Glutamatergic neuron (in vitro differentiated cells): ENCODE measurements at regions not wholly inside any gene's neighbourhood (a gene's known extent, or its start where the extent isn't known, plus 50 kb on each side); places are given as distances from the start of the nearest gene placed in this dataset.

ENCODE experiments used
- DNase-seq: peaks from one replicate; pipeline ENCODE4 v3.0.0; 2022
- H3K27ac Mint-ChIP-seq: one replicate; pipeline ENCODE4 v1.8.0; 2020; ENCODE audit warnings: mild to moderate bottlenecking, mixed read lengths, inconsistent platforms; ENCODE audit not compliant: unreplicated experiment
- H3K27me3 Mint-ChIP-seq: one replicate; pipeline ENCODE4 v1.8.0; 2020; ENCODE audit warnings: mild to moderate bottlenecking, moderate library complexity, mixed read lengths, inconsistent platforms; ENCODE audit not compliant: unreplicated experiment
- H3K36me3 Mint-ChIP-seq: one replicate; pipeline ENCODE4 v1.8.0; 2020; ENCODE audit warnings: mild to moderate bottlenecking, mixed read lengths, inconsistent platforms; ENCODE audit not compliant: unreplicated experiment
- H3K4me1 Mint-ChIP-seq: one replicate; pipeline ENCODE4 v1.8.0; 2020; ENCODE audit warnings: mild to moderate bottlenecking, low read depth, mixed read lengths, inconsistent platforms; ENCODE audit not compliant: unreplicated experiment
- H3K4me3 Mint-ChIP-seq: one replicate; pipeline ENCODE4 v1.8.0; 2020; ENCODE audit warnings: mild to moderate bottlenecking, mixed read lengths, inconsistent platforms; ENCODE audit not compliant: unreplicated experiment
- H3K9me3 Mint-ChIP-seq: one replicate; pipeline ENCODE4 v1.8.0; 2020; ENCODE audit warnings: mild to moderate bottlenecking, moderate library complexity, mixed read lengths, inconsistent platforms; ENCODE audit not compliant: unreplicated experiment
- TF ChIP-seq, protein P1 (sequence below): fragments of 200-600 bp; sonication (generic); IDR thresholded peaks from one replicate; pipeline ENCODE4 v1.5.0; 2021; ENCODE audit not compliant: partially characterized antibody, unreplicated experiment

DNA sequence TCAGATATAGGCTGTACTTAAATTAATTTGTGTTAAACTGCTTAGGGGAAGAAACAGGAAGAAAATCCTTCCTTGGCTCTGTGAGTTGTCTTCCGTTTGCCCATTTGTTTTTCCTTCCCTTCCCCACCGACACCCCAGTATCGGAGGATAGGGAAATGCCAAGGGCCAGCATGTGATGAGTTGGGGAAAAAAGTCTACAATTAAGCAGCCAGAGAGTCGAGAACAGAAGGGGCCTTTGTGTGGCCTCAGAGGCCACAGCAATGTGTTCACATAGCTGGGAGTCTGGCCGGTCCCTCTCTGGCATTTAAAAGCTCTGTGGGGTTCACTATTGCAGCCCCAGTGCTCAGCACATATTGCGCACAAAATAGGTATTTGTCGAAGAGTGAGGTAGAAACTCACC is 489.3 kb downstream of the MATN1 start:
- Mint-ChIP-seq H3K27me3 (peaks cover 5% of the 10 kb centered on the region), H3K4me1 (no peaks in the 10 kb centered on the region), H3K36me3 (peaks cover 5% of the 10 kb centered on the region), H3K9me3 (peaks cover 8% of the 10 kb centered on the region), H3K4me3 (no peak overlapping the region), H3K27ac (no peak overlapping the region)
- no peak for DNase-seq
- TF ChIP-seq, protein P1, sequence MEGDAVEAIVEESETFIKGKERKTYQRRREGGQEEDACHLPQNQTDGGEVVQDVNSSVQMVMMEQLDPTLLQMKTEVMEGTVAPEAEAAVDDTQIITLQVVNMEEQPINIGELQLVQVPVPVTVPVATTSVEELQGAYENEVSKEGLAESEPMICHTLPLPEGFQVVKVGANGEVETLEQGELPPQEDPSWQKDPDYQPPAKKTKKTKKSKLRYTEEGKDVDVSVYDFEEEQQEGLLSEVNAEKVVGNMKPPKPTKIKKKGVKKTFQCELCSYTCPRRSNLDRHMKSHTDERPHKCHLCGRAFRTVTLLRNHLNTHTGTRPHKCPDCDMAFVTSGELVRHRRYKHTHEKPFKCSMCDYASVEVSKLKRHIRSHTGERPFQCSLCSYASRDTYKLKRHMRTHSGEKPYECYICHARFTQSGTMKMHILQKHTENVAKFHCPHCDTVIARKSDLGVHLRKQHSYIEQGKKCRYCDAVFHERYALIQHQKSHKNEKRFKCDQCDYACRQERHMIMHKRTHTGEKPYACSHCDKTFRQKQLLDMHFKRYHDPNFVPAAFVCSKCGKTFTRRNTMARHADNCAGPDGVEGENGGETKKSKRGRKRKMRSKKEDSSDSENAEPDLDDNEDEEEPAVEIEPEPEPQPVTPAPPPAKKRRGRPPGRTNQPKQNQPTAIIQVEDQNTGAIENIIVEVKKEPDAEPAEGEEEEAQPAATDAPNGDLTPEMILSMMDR, result no peak

DNA sequence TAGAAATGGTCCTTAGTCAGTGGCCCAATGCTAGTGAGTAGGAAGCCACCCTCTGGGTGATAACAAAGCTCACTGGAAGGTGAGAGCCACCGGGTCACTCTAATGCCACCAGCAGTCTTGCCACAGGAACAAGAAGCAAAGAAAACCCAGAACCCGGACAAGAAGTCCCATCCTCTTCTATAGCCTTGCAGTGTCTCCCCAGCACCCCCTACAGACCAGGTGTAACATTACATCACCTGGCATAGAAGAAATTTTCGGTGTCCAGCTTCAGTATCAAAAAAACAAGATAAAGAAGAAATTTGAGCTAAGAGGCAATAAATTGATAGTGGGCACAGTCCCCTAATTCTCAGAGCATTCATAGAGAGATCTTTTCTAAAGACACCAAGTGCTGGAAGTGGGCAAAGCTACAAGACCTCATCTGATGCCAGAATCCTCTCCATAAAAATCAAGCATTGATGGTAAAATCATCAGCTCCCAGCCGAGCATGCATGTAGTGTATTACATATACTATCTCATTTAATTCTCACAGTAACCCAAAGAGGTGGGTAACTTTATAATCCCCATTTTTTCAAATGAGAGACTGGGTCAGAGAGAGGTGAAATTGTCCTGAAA is 491.0 kb downstream of the MATN1 start:
- Mint-ChIP-seq H3K27ac (no peak overlapping the region), H3K9me3 (peaks cover 2% of the 10 kb centered on the region), H3K27me3 (peaks cover 5% of the 10 kb centered on the region), H3K36me3 (no peaks in the 10 kb centered on the region), H3K4me1 (no peaks in the 10 kb centered on the region), H3K4me3 (no peak overlapping the region)
- TF ChIP-seq, protein P1, result peak; percentile 78
- no peak for DNase-seq

DNA sequence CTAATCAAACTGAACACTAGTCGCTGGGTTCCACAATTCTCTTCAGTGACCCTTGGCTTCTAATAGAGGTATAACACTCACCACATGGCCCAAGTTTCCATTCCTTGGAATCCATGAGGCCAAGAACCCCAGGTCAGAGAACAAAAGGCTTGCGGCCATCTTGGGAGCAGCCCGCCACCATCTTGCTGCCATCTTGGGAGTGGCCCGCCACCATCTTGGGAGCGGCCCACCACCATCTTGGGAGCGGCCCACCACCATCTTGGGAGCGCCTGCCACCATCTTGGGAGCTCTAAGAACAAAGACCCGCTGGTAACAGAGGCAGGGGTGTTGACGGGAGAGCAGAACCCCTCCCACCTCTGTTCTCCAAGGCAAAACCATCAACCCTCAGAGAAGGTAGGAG is 493.4 kb downstream of the MATN1 start:
- H3K9me3 Mint-ChIP-seq, result peaks cover 3% of the 10 kb centered on the region
- no peak for DNase-seq
- H3K4me3 Mint-ChIP-seq, result no peak overlapping the region
- no peak overlapping the region for H3K27ac Mint-ChIP-seq
- no peaks in the 10 kb centered on the region for H3K36me3 Mint-ChIP-seq
- peaks cover 4% of the 10 kb centered on the region for H3K27me3 Mint-ChIP-seq
- TF ChIP-seq, protein P1, result no peak
- H3K4me1 Mint-ChIP-seq, result peaks cover 8% of the 10 kb centered on the region

DNA sequence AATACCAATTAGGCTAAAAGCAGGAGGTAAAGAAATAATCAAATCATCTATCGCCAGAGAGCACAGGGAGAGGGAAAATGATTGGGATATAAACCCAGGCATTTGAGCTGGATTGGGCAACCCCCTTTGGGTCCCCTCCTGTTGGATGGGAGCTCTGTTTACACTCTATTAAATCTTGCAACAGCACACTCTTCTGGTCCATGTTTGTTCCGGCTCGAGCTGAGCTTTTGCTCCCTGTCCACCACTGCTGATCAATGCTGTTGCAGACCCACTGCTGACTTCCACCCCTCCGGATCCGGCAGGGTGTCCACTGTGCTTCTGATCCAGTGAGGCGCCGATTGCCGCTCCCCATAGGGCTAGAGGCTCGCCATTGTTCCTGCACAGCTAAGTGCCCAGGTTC is 493.8 kb downstream of the MATN1 start:
- no peak for DNase-seq
- Mint-ChIP-seq H3K9me3 (peaks cover 6% of the 10 kb centered on the region), H3K27ac (no peak overlapping the region), H3K27me3 (peaks cover 7% of the 10 kb centered on the region), H3K4me1 (peaks cover 8% of the 10 kb centered on the region), H3K36me3 (no peaks in the 10 kb centered on the region), H3K4me3 (no peak overlapping the region)
- TF ChIP-seq, protein P1, result no peak

DNA sequence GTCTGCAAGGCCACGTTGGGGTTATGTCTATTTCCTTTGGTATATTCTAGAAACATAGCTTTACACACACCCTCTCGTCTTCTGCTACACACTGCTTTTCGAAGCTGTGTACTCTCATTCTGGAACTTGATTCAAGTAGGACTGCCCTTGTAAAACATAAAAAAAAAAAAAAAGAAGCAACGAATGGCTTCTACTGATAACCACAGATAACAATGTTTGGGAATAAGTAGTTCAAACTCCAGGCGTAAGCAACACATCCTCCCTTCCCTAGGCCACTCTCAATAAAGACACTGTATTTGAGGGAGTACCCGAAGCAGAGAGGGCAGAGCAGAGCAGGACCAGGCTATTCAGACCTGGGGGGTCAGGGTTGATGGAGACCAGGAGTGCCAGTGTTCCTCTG is 496.7 kb downstream of the MATN1 start:
- Mint-ChIP-seq H3K27ac (no peak overlapping the region), H3K4me3 (no peak overlapping the region), H3K27me3 (peaks cover 7% of the 10 kb centered on the region), H3K4me1 (peaks cover 8% of the 10 kb centered on the region), H3K9me3 (peaks cover 6% of the 10 kb centered on the region), H3K36me3 (no peaks in the 10 kb centered on the region)
- TF ChIP-seq, protein P1, result no peak
- no peak for DNase-seq
